ENCODE measurements at regions not wholly inside any gene's neighbourhood (a gene's known extent, or its start where the extent isn't known, plus 50 kb on each side); places are given as distances from the start of the nearest gene placed in this dataset.

DNA sequence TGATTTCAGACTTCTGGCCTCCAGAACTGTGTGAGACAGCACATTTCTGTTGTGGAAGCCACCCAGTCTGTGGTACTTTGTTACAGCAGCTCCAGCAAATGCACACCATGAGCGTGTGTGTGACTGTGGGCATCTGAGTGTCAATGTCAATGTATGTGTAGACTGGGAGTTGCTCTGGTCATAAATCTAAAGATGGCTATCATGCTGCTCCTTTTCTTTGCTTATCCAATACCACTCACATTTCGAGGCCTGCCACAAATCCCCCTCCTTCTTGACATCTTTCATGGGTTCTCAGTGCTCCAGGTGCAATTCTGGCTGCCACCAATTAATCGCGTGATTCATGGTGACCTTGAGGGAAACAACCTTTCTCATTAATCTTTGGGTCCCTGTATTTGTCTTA lies 141.2 kb downstream of the RWDD3 start:
- TF ChIP-seq CTCF (IDR thresholded peaks at IDR 0.05; ENCODE audit: unreplicated experiment), result no peak
- no peaks in the 10 kb centered on the region for H3K4me1 Mint-ChIP-seq (ENCODE audit: low read depth, unreplicated experiment)
- peaks cover 20% of the 10 kb centered on the region for H3K27me3 Mint-ChIP-seq (ENCODE audit: unreplicated experiment)
- CTCF ChIA-PET, result no interaction called here
- no peaks in the 10 kb centered on the region for H3K36me3 Mint-ChIP-seq (ENCODE audit: insufficient read depth, unreplicated experiment)
- H3K27ac Mint-ChIP-seq (ENCODE audit: unreplicated experiment), result no peak overlapping the region
- DNase-seq, result no peak
- H3K9me3 Mint-ChIP-seq (ENCODE audit: low read depth, unreplicated experiment), result no peaks in the 10 kb centered on the region
- H3K4me3 Mint-ChIP-seq (ENCODE audit: low read depth, unreplicated experiment), result no peak overlapping the region
- BruUV-seq (replicated peaks), result no TSS peak
- intact Hi-C loops (cut with micrococcal nuclease; ENCODE audit: unreplicated experiment), result no loop called here

- H3K36me3 Mint-ChIP-seq (ENCODE audit: insufficient read depth, unreplicated experiment), result no peaks in the 10 kb centered on the region
- no peaks in the 10 kb centered on the region for H3K4me1 Mint-ChIP-seq (ENCODE audit: low read depth, unreplicated experiment)
- intact Hi-C loops (cut with micrococcal nuclease; ENCODE audit: unreplicated experiment), result no loop called here
- CTCF ChIA-PET, result no interaction called here
- H3K9me3 Mint-ChIP-seq (ENCODE audit: low read depth, unreplicated experiment), result no peaks in the 10 kb centered on the region
- BruUV-seq (replicated peaks), result no TSS peak
- no peak for DNase-seq
- peaks cover 16% of the 10 kb centered on the region for H3K27me3 Mint-ChIP-seq (ENCODE audit: unreplicated experiment)
- no peak overlapping the region for H3K4me3 Mint-ChIP-seq (ENCODE audit: low read depth, unreplicated experiment)
- H3K27ac Mint-ChIP-seq (ENCODE audit: unreplicated experiment), result no peak overlapping the region
- no peak for TF ChIP-seq CTCF (IDR thresholded peaks at IDR 0.05; ENCODE audit: unreplicated experiment)
Observed at GRCh38 chr1:95380909-95381308, 146.9 kb downstream of the RWDD3 start.

DNA sequence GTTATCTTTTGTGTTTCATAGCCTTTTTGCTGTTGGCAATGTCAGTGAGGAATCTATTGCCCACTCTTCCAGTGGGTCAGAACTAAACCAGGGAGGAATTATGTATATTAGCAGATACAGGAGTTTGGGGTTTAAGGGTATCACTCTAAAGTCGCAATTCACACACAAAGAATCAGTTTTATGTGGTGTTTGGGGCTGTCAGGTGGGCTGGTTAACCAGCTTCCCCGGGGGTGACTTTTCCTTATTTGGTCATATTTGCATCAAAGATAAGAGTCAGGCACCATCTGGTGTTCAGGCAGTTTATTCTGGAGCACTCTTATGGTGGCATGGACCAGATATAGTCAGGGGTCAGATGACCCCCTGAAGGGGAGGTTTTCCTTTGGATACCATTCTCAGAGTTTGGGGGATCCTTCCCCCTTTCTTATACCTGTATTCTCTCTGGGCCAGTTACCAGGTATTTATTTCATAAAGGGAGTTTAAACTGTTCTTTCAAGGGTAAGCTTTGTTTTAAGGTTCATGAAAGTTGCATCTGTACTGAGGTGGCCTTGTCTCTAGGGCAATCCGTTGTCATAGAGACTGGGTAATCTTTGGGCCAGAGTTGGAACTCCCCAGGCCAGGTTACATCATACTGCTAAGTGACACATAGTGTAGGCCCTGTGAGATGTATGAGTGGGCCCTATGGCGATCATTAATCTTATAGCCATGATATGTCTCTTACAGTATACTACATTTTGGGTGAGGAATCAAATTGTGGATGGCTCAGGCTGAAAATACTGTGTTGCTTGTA lies 148.2 kb downstream of the RWDD3 start:
- no peak overlapping the region for H3K27ac Mint-ChIP-seq (ENCODE audit: unreplicated experiment)
- no peak for DNase-seq
- TF ChIP-seq CTCF (IDR thresholded peaks at IDR 0.05; ENCODE audit: unreplicated experiment), result no peak
- H3K27me3 Mint-ChIP-seq (ENCODE audit: unreplicated experiment), result peaks cover 29% of the 10 kb centered on the region
- no peak overlapping the region for H3K4me3 Mint-ChIP-seq (ENCODE audit: low read depth, unreplicated experiment)
- no peaks in the 10 kb centered on the region for H3K4me1 Mint-ChIP-seq (ENCODE audit: low read depth, unreplicated experiment)
- CTCF ChIA-PET, result interaction anchor here (1.1 kb wide), 1 partner anchor 29 kb away, joined by 5 read pairs; no protein-coding TSS in a partner anchor
- BruUV-seq (replicated peaks), result no TSS peak
- intact Hi-C loops (cut with micrococcal nuclease; ENCODE audit: unreplicated experiment), result no loop called here
- no peaks in the 10 kb centered on the region for H3K36me3 Mint-ChIP-seq (ENCODE audit: insufficient read depth, unreplicated experiment)
- no peaks in the 10 kb centered on the region for H3K9me3 Mint-ChIP-seq (ENCODE audit: low read depth, unreplicated experiment)

- DNase-seq, result no peak
- CTCF ChIA-PET, result interaction anchor here (1.1 kb wide), 1 partner anchor 30 kb away, joined by 5 read pairs; no protein-coding TSS in a partner anchor
- no peaks in the 10 kb centered on the region for H3K9me3 Mint-ChIP-seq (ENCODE audit: low read depth, unreplicated experiment)
- H3K27ac Mint-ChIP-seq (ENCODE audit: unreplicated experiment), result no peak overlapping the region
- H3K36me3 Mint-ChIP-seq (ENCODE audit: insufficient read depth, unreplicated experiment), result no peaks in the 10 kb centered on the region
- BruUV-seq (replicated peaks), result no TSS peak
- H3K27me3 Mint-ChIP-seq (ENCODE audit: unreplicated experiment), result peaks cover 38% of the 10 kb centered on the region
- no peaks in the 10 kb centered on the region for H3K4me1 Mint-ChIP-seq (ENCODE audit: low read depth, unreplicated experiment)
- intact Hi-C loops (cut with micrococcal nuclease; ENCODE audit: unreplicated experiment), result no loop called here
- no peak for TF ChIP-seq CTCF (IDR thresholded peaks at IDR 0.05; ENCODE audit: unreplicated experiment)
- H3K4me3 Mint-ChIP-seq (ENCODE audit: low read depth, unreplicated experiment), result no peak overlapping the region
Observed at GRCh38 chr1:95383111-95383510, 149.1 kb downstream of the RWDD3 start.

Measured in Calu3 (cell line).